H1 (cell line): ENCODE measurements at regions not wholly inside any gene's neighbourhood (a gene's known extent, or its start where the extent isn't known, plus 50 kb on each side); places are given as distances from the start of the nearest gene placed in this dataset.
A peak's percentile ranks its signal among the peaks of the same experiment; 100 is the strongest.

Experiments used
- CTCF ChIA-PET: fragments of 300-600 bp; sonication (Branson Sonifier 250); formaldehyde crosslinking; loops from one replicate; lab custom pipeline; 2021; ENCODE audit not compliant: partially characterized antibody; lab: Charles Lee
- POLR2A ChIA-PET: fragments of 300-600 bp; sonication (Branson Sonifier 250); formaldehyde crosslinking; loops from one replicate; lab custom pipeline; 2021; ENCODE audit warnings: inconsistent platforms; ENCODE audit not compliant: partially characterized antibody; lab: Charles Lee
- DNase-seq, 2 experiments: peaks; one replicate each; pipeline versions ENCODE4 v3.0.0 to v3.0.0-alpha.2; 2010 to 2022; ENCODE audit warnings: low spot score in 2 of 2, low read depth in 1 of 2, mixed read lengths in 1 of 2
- FAIRE-seq: peaks from 2 replicates; lab custom pipeline; 2011; peaks lifted over from hg19 to GRCh38; lab: Jason Lieb, UNC
- H2AFZ ChIP-seq: 2 replicates; pipeline ENCODE4 v1.8.1; 2012; ENCODE audit warnings: low read length, inconsistent platforms
- H2AK5ac ChIP-seq: 2 replicates; pipeline ENCODE4 v1.6.1; 2013; ENCODE audit warnings: low read depth, low read length
- H2BK120ac ChIP-seq: replicated peaks from 2 replicates; pipeline ENCODE3; 2013; ENCODE audit warnings: low read depth, low read length, inconsistent platforms
- H2BK12ac ChIP-seq: 2 replicates; pipeline ENCODE4 v1.6.1; 2013; ENCODE audit warnings: low read depth, low read length
- H2BK15ac ChIP-seq: 2 replicates; pipeline ENCODE4 v1.6.1; 2013; ENCODE audit warnings: low read length
- H2BK20ac ChIP-seq: 2 replicates; pipeline ENCODE4 v1.6.1; 2013; ENCODE audit warnings: low read length
- H2BK5ac ChIP-seq: 2 replicates; pipeline ENCODE4 v1.6.1; 2013; ENCODE audit warnings: low read depth, low read length
- H3K14ac ChIP-seq: 2 replicates; pipeline ENCODE4 v1.6.1; 2013; ENCODE audit warnings: inconsistent platforms; ENCODE audit not compliant: insufficient read length
- H3K18ac ChIP-seq: 2 replicates; pipeline ENCODE4 v1.6.1; 2013; ENCODE audit warnings: low read length; ENCODE audit errors: extremely low read depth
- H3K23ac ChIP-seq: 2 replicates; pipeline ENCODE4 v1.6.1; 2013; ENCODE audit warnings: inconsistent platforms; ENCODE audit not compliant: insufficient read length
- H3K23me2 ChIP-seq: 2 replicates; pipeline ENCODE4 v1.6.1; 2013; ENCODE audit warnings: low read depth, low read length
- H3K27ac ChIP-seq: 2 replicates; pipeline ENCODE4 v1.6.1; 2011; ENCODE audit warnings: low read depth, low read length, inconsistent platforms
- H3K27me3 ChIP-seq, 4 experiments: replicated peaks in 1 of 4; 1 replicate in 1 of 4; 2 replicates in 3 of 4; pipeline versions ENCODE4 v1.6.1 to v1.8.1; 2011 to 2013; ENCODE audit warnings: low read length in 3 of 4, mild to moderate bottlenecking in 3 of 4, inconsistent platforms in 2 of 4, mixed read lengths in 2 of 4, moderate library complexity in 1 of 4; ENCODE audit not compliant: control insufficient read depth in 3 of 4, insufficient read depth in 3 of 4; ENCODE audit errors: extremely low read depth in 1 of 4
- H3K36me3 ChIP-seq, 4 experiments: 2 replicates each; pipeline versions ENCODE4 v1.6.1 to v1.8.1; 2011 to 2013; ENCODE audit warnings: mild to moderate bottlenecking in 4 of 4, low read length in 3 of 4, moderate library complexity in 2 of 4, control low read depth in 1 of 4, inconsistent platforms in 1 of 4; ENCODE audit not compliant: insufficient read depth in 4 of 4, control insufficient read depth in 2 of 4
- H3K4ac ChIP-seq: replicated peaks from 2 replicates; pipeline ENCODE3; 2013; ENCODE audit warnings: low read length, low read depth, mixed read lengths, inconsistent platforms; ENCODE audit not compliant: insufficient read length
- H3K4me1 ChIP-seq, 4 experiments: replicated peaks in 1 of 4; 1 replicate in 1 of 4; 2 replicates in 3 of 4; pipeline versions ENCODE4 v1.6.1 to v1.8.1; 2011 to 2013; ENCODE audit warnings: low read length in 3 of 4, inconsistent platforms in 2 of 4, mixed read lengths in 1 of 4; ENCODE audit not compliant: insufficient read depth in 4 of 4, control insufficient read depth in 3 of 4
- H3K4me2 ChIP-seq, 2 experiments: 2 replicates each; pipeline versions ENCODE4 v1.6.1 to v1.8.1; 2011 to 2013; ENCODE audit warnings: low read depth in 2 of 2, low read length in 2 of 2, control low read depth in 1 of 2, inconsistent platforms in 1 of 2, mild to moderate bottlenecking in 1 of 2; ENCODE audit not compliant: insufficient read depth in 1 of 2
- H3K4me3 ChIP-seq, 4 experiments: fragments of 200-600, 300-600 bp in 1 of 4; sonication (generic), shearing (Covaris generic), sonication (Bioruptor Twin) in 1 of 4; 2 replicates each; pipeline versions ENCODE4 v1.5.1 to v1.8.1; 2011 to 2016; ENCODE audit warnings: low read length in 4 of 4, low read depth in 3 of 4, control low read depth in 2 of 4, inconsistent platforms in 2 of 4, mild to moderate bottlenecking in 2 of 4, mixed read lengths in 1 of 4, moderate library complexity in 1 of 4; ENCODE audit not compliant: insufficient read depth in 2 of 4; ENCODE audit errors: extremely low read depth in 1 of 4
- H3K56ac ChIP-seq: replicated peaks from 2 replicates; pipeline ENCODE3; 2013; ENCODE audit warnings: low read depth, mild to moderate bottlenecking, mixed read lengths, low read length, inconsistent platforms; ENCODE audit not compliant: insufficient read length
- H3K79me1 ChIP-seq: 2 replicates; pipeline ENCODE4 v1.6.1; 2013; ENCODE audit warnings: low read depth, low read length, control low read depth
- H3K79me2 ChIP-seq, 2 experiments: 2 replicates each; pipeline versions ENCODE4 v1.6.1 to v1.8.1; 2012 to 2013; ENCODE audit warnings: low read length in 2 of 2, mild to moderate bottlenecking in 2 of 2, inconsistent platforms in 1 of 2; ENCODE audit not compliant: insufficient read depth in 2 of 2, control insufficient read depth in 1 of 2
- H3K9ac ChIP-seq, 4 experiments: replicated peaks in 1 of 4; 1 replicate in 1 of 4; 2 replicates in 3 of 4; pipeline versions ENCODE4 v1.6.1 to v1.8.1; 2011 to 2013; ENCODE audit warnings: low read depth in 3 of 4, low read length in 3 of 4, control low read depth in 2 of 4, mild to moderate bottlenecking in 2 of 4, moderate library complexity in 2 of 4, inconsistent platforms in 1 of 4; ENCODE audit errors: extremely low read depth in 1 of 4
- H3K9me3 ChIP-seq, 2 experiments: 2 replicates each; pipeline versions ENCODE4 v1.6.1 to v1.8.1; 2012 to 2013; ENCODE audit warnings: mild to moderate bottlenecking in 2 of 2, moderate library complexity in 2 of 2, control low read depth in 1 of 2, inconsistent platforms in 1 of 2, low read depth in 1 of 2, low read length in 1 of 2, mixed read lengths in 1 of 2; ENCODE audit not compliant: insufficient read depth in 2 of 2
- H4K20me1 ChIP-seq, 2 experiments: replicated peaks in 1 of 2; 2 replicates each; pipeline versions ENCODE3 to v1.8.1; 2011 to 2013; ENCODE audit warnings: inconsistent platforms in 2 of 2, low read length in 2 of 2, mild to moderate bottlenecking in 1 of 2; ENCODE audit not compliant: insufficient read depth in 2 of 2, control insufficient read depth in 1 of 2
- H4K5ac ChIP-seq: 2 replicates; pipeline ENCODE4 v1.6.1; 2013; ENCODE audit warnings: low read length, low read depth, mixed read lengths, inconsistent platforms; ENCODE audit not compliant: insufficient read length
- H4K8ac ChIP-seq: 2 replicates; pipeline ENCODE4 v1.8.0; 2013; ENCODE audit warnings: mild to moderate bottlenecking, moderate library complexity, low read length, inconsistent platforms; ENCODE audit not compliant: insufficient read depth; ENCODE audit errors: extremely low read depth
- H4K91ac ChIP-seq: replicated peaks from 2 replicates; pipeline ENCODE3; 2013; ENCODE audit warnings: low read length, mixed read lengths, inconsistent platforms; ENCODE audit not compliant: insufficient read length
- CEBPB ChIP-seq: IDR thresholded peaks from 2 replicates; pipeline ENCODE4 v1.6.1; 2012; ENCODE audit warnings: low read depth, low read length
- CHD2 ChIP-seq: IDR thresholded peaks from 2 replicates; pipeline ENCODE4 v1.6.1; 2012; ENCODE audit warnings: low read length, improper control_type of control experiment
- KDM4A ChIP-seq: IDR thresholded peaks from one replicate; pipeline ENCODE4 v1.7.1; 2012; ENCODE audit warnings: low read depth, mild to moderate bottlenecking, moderate library complexity, low read length, inconsistent platforms; ENCODE audit not compliant: severe bottlenecking
- MAFK ChIP-seq: IDR thresholded peaks from 2 replicates; pipeline ENCODE4 v1.6.1; 2012; ENCODE audit warnings: low read depth, mild to moderate bottlenecking, improper control_type of control experiment, low read length
- RBBP5 ChIP-seq: IDR thresholded peaks from 2 replicates; pipeline ENCODE4 v1.7.1; 2012; ENCODE audit warnings: low read depth, mild to moderate bottlenecking, inconsistent platforms, low read length, moderate library complexity, borderline replicate concordance
- SIN3A ChIP-seq, 2 experiments: IDR thresholded peaks in 1 of 2; conservative IDR thresholded peaks in 1 of 2; 2 replicates each; pipeline ENCODE4 v1.6.1; 2011 to 2012; ENCODE audit warnings: low read length in 2 of 2, improper control_type of control experiment in 1 of 2, low read depth in 1 of 2, mild to moderate bottlenecking in 1 of 2
- WGBS, 2 experiments: shearing (Covaris generic) in 1 of 2; methylation state at CpG; one replicate each; pipeline versions ENCODE4 v1.1.6 to v1.1.7; 2013 to 2015; ENCODE audit warnings: low lambda C conversion rate in 2 of 2, mixed read lengths in 2 of 2, inconsistent platforms in 1 of 2, low coverage in 1 of 2, missing lambda C conversion rate in 1 of 2; ENCODE audit not compliant: insufficient replicate concordance in 2 of 2, insufficient coverage in 1 of 2, insufficient read length in 1 of 2; ENCODE audit errors: extremely low coverage in 1 of 2, missing lambda C conversion rate in 1 of 2; 5-methylcytosine and 5-hydroxymethylcytosine counted together

- Histone ChIP-seq H2AK5ac (no peak overlapping the region), H2BK5ac (no peak overlapping the region), H3K4ac (no peak overlapping the region), H3K27ac (no peak overlapping the region), H3K23ac (no peak overlapping the region), H3K4me2 (peak overlapping the region; percentile 96 to 100), H2AFZ (peak overlapping the region; percentile 89), H3K27me3 (peaks cover 0 to 12% (median 7%) of the 10 kb centered on the region in 4 experiments; a peak in 5 of 7 replicates), H3K4me1 (peaks cover 0 to 4% (median 2%) of the 10 kb centered on the region in 4 experiments; a peak in 2 of 7 replicates), H4K5ac (no peak overlapping the region), H3K4me3 (peak overlapping the region; percentile 47 to 94 (median 86)), H3K79me1 (no peaks in the 10 kb centered on the region), H3K18ac (no peak overlapping the region), H3K14ac (no peak overlapping the region), H3K9me3 (no peaks in the 10 kb centered on the region), H2BK20ac (no peak overlapping the region), H3K23me2 (peaks cover 18% of the 10 kb centered on the region), H3K56ac (no peak overlapping the region), H3K36me3 (no peaks in the 10 kb centered on the region), H3K79me2 (no peaks in the 10 kb centered on the region), H4K91ac (no peak overlapping the region), H2BK120ac (no peak overlapping the region), H2BK15ac (no peak overlapping the region), H4K20me1 (no peaks in the 10 kb centered on the region), H2BK12ac (no peak overlapping the region), H4K8ac (no peak overlapping the region), H3K9ac (peak overlapping the region in 2 of 4 experiments; percentile 34 to 71; a peak in 4 of 7 replicates)
- POLR2A ChIA-PET = interaction anchor here (1.0 to 1.1 kb wide), 2 partner anchors 9 to 114 kb away, joined by 3 to 4 read pairs; no protein-coding TSS in a partner anchor
- peak in 1 of 2 experiments; percentile 61 for DNase-seq
- no peak for FAIRE-seq
- CTCF ChIA-PET = interaction anchor here (0.7 to 2.0 kb wide), 9 partner anchors 9 to 178 kb away, joined by 3 to 7 read pairs (median 3); no protein-coding TSS in a partner anchor
- 6% methylated on average over 19 of the region's 19 CpGs; no CpG with 5 or more reads in 1 of the 2 experiments for WGBS, 2 experiments
- peak; percentile 44; the same call in 1 of the 2 replicates for TF ChIP-seq RBBP5
- no peak for TF ChIP-seq MAFK
- TF ChIP-seq CHD2 = no peak
- 0 out of 4 replicates have a peak, but pooled peaks of 1 of the 2 experiments have one; percentile 3 for TF ChIP-seq SIN3A (conservative IDR thresholded peaks at IDR 0.05 in 1 of 2, IDR thresholded peaks at IDR 0.05 in 1 of 2; ENCODE audit: low read depth in 1 of 2, low read length in 2 of 2)
- peak; percentile 70 for TF ChIP-seq KDM4A
- TF ChIP-seq CEBPB = 0 out of 2 replicates have a peak, but pooled peaks have one; percentile 38
These were observed 120.4 kb upstream of the ZNF184 start for GRCh38 chr6:27593200-27593818.
